GM13977 (cell line): ENCODE measurements at regions not wholly inside any gene's neighbourhood (a gene's known extent, or its start where the extent isn't known, plus 50 kb on each side); places are given as distances from the start of the nearest gene placed in this dataset.

Experiments
- DNase-seq: peaks from one replicate; pipeline ENCODE4 v3.0.0; 2012; ENCODE audit warnings: low spot score
- in situ Hi-C: fragments of 300-500 bp; cut with MboI; formaldehyde crosslinking; loops from one replicate; pipeline ENCODE4 v1.12.0; 2022; ENCODE audit warnings: low sequenced_read_pairs, low pct_unique_long_range_greater_than_20kb, mixed read lengths, inconsistent platforms; ENCODE audit not compliant: unreplicated experiment
- TF ChIP-seq, protein P1 (sequence below): IDR thresholded peaks from 2 replicates; pipeline ENCODE4 v1.5.1; 2012; ENCODE audit warnings: mild to moderate bottlenecking, control low read depth; ENCODE audit not compliant: insufficient read depth; ENCODE audit errors: extremely low read depth, missing control alignments

DNA sequence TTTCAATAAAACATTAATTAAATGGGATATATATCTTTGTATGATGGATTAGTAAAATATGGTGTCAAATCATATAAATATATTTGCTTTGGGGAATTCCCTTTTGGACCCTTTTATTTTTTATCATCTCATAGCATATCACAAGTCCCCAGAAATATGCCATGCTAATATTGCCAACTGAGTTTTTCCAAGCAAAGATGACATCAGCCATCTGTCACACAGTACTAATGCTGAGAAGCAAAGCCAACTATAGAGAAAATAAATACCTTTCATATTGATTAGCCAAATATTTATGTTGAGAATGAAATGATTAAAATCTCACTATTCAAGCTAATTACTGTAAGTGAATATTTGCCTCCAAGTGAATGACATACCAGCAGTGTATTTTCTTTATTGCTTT lies 575.3 kb downstream of the ETV1 start:
- no peak for DNase-seq
- in situ Hi-C loops = no loop called here
- TF ChIP-seq, protein P1, sequence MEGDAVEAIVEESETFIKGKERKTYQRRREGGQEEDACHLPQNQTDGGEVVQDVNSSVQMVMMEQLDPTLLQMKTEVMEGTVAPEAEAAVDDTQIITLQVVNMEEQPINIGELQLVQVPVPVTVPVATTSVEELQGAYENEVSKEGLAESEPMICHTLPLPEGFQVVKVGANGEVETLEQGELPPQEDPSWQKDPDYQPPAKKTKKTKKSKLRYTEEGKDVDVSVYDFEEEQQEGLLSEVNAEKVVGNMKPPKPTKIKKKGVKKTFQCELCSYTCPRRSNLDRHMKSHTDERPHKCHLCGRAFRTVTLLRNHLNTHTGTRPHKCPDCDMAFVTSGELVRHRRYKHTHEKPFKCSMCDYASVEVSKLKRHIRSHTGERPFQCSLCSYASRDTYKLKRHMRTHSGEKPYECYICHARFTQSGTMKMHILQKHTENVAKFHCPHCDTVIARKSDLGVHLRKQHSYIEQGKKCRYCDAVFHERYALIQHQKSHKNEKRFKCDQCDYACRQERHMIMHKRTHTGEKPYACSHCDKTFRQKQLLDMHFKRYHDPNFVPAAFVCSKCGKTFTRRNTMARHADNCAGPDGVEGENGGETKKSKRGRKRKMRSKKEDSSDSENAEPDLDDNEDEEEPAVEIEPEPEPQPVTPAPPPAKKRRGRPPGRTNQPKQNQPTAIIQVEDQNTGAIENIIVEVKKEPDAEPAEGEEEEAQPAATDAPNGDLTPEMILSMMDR = no peak

DNA sequence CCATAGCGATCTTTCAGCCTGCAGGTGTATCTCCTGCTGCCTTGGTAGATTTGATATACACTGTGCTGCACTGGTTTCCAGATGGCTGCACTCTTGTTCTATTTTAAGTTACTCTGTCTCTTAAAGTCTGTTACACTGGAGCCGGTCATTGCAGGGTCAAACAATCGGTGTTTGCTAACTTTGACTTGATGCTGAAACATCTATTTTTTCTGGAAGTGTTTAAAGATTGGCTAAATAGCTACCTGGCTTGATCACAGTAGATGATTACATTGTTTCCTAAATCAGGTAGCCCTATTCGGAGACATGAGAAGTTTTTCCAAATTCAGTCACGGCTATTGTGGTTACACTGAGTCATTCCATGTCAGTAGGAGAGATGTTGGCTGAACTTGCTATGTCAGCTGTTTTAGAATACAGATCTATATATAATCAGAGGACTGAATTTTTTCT lies 574.8 kb downstream of the ETV1 start:
- no peak for DNase-seq
- TF ChIP-seq, protein P1 = no peak
- in situ Hi-C loops = no loop called here

DNA sequence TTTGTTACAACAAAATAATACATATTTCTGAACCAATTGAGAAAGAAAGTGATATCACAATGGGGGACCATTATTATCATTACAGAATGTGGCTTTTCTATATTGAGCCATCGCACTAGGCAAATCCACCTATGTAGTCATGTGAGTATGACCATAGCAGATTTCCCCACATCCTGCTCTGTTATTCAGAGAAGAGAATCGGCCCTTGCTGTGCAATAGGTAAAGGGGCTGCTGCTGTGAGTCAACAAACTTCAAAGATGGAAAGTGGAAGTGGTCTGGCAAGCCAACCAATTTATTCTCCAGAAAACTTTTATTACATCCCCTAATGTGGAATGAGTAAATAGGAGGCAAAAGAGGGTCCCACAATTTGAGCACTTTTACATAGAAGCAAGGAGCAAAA lies 573.4 kb downstream of the ETV1 start:
- in situ Hi-C loops = no loop called here

DNA sequence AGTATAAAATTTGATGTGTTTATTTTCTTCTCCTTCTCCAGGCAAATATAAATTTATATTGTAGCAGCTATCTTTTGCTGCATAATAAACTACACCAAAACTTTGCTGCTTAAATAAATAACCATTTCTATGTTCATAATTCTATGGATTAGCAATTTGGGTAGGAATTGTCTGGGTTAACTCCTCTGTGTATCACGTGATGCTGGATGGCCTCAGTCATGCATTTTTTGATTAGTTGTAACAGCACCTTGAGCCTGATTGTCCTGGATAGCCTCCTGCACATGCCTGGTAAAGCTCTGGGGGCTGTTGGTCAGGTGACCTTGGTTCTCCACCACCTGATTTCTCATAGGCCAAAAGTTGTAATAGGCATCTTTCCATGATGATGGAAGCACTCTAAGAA lies 572.9 kb downstream of the ETV1 start:
- in situ Hi-C loops = no loop called here
- TF ChIP-seq, protein P1 = no peak
- no peak for DNase-seq

More for the DNA sequence above, 573.4 kb downstream of the ETV1 start:
- TF ChIP-seq, protein P1 = no peak
- DNase-seq = no peak

DNA sequence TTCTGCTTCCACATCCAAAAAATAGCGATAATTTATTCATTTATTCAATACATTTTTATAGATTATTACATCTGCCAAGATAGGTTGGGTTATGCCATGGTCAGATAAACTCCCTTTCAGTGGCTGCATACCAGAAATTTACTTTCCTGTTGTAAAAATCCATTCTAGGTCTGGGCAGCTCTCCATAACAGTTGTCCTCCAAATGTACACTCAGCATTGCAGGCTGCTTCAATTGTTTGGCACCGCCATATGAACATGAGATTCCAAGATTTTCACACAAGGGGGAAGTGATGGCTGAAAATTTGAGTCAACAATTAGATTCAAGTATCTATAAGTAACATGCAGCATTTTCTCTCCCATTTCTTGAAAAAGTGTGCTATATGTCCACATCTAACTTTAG lies 568.7 kb downstream of the ETV1 start:
- no peak for DNase-seq
- TF ChIP-seq, protein P1 = no peak
- in situ Hi-C loops = no loop called here

DNA sequence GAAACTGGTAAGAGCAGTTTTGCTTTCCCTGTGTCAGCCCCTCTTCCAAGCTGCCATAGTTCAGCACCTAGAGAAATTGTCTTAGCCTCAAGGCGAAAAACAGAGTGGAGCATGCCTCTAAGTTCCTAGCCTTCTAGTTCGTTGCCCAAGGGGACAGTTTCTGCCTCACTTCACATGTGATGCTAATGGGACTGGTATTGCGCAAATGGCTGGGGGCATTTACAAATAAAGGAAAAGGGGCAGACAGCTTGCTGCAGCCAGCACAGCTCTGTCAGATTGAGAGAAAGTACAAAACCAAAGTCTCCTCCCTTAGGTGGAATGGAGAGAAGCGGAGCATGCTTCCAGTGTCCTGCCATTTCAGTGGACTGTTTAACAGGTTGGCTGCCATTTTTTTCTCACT lies 567.7 kb downstream of the ETV1 start:
- in situ Hi-C loops = no loop called here
- DNase-seq = no peak
- TF ChIP-seq, protein P1 = no peak

DNA sequence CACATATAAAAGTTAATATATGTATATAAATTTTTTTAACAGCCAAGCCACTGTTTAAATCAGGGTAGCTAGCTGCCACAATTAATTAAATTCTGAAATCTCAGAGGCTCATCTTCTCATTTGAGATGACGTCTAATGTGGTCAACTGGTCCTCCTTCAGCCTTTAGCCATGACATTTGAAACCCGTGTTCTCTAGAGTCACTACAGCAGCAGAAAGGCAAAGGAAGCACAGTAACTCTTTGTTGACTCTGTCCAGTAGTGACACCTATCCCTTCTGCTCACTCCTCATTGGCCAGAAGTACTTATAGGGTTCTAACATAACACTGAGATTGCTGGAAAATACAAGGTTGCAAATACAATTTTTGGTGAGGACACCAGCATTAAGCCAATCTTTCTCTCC lies 555.5 kb downstream of the ETV1 start:
- in situ Hi-C loops = no loop called here
- TF ChIP-seq, protein P1 = no peak
- DNase-seq = no peak
